MCF 10A (cell line): ENCODE measurements at regions not wholly inside any gene's neighbourhood (a gene's known extent, or its start where the extent isn't known, plus 50 kb on each side); places are given as distances from the start of the nearest gene placed in this dataset.

Experiments used
- BruUV-seq: library from RNA; stranded (reverse); fragments of 400-500 nt; replicated peaks from 2 replicates; lab custom pipeline; 2021; lab: Mats Ljungman, UMichigan
- CTCF ChIA-PET: fragments of 300-600 bp; sonication (Branson Sonifier 250); formaldehyde crosslinking; extraction: SDS; loops from one replicate; lab custom pipeline; 2021; ENCODE audit warnings: antibody characterized with exemption, inconsistent platforms; lab: Yijun Ruan, JAX
- POLR2A ChIA-PET: fragments of 300-600, 350-650 bp; sonication (Branson Sonifier 250); formaldehyde crosslinking; extraction: SDS; loops from one replicate; lab custom pipeline; 2020; ENCODE audit warnings: antibody characterized with exemption, inconsistent platforms; lab: Yijun Ruan, JAX
- DNase-seq: peaks from one replicate; pipeline ENCODE4 v3.0.0-alpha.2; 2018; ENCODE audit not compliant: unreplicated experiment
- H3K27ac Mint-ChIP-seq: one replicate; pipeline ENCODE4 v1.8.0; 2022; ENCODE audit warnings: mild to moderate bottlenecking, low read depth, mixed read lengths; ENCODE audit not compliant: unreplicated experiment
- H3K27me3 Mint-ChIP-seq: one replicate; pipeline ENCODE4 v1.8.0; 2022; ENCODE audit warnings: mixed read lengths; ENCODE audit not compliant: insufficient read depth, unreplicated experiment
- H3K36me3 Mint-ChIP-seq: one replicate; pipeline ENCODE4 v1.8.0; 2022; ENCODE audit warnings: mild to moderate bottlenecking, moderate library complexity, mixed read lengths; ENCODE audit not compliant: insufficient read depth, unreplicated experiment
- H3K4me1 Mint-ChIP-seq: one replicate; pipeline ENCODE4 v1.8.0; 2022; ENCODE audit warnings: mixed read lengths; ENCODE audit not compliant: insufficient read depth, unreplicated experiment
- H3K4me3 Mint-ChIP-seq: one replicate; pipeline ENCODE4 v1.8.0; 2022; ENCODE audit warnings: mild to moderate bottlenecking, moderate library complexity, mixed read lengths; ENCODE audit not compliant: unreplicated experiment
- H3K9me3 Mint-ChIP-seq: one replicate; pipeline ENCODE4 v1.8.0; 2022; ENCODE audit warnings: mixed read lengths; ENCODE audit not compliant: unreplicated experiment
- CTCF ChIP-seq: fragments of 200-600 bp; IDR thresholded peaks from one replicate; pipeline ENCODE4 v1.8.0; 2022; ENCODE audit warnings: antibody characterized with exemption, mild to moderate bottlenecking; ENCODE audit not compliant: unreplicated experiment
- intact Hi-C: fragments of 100-400 bp; cut with micrococcal nuclease; formaldehyde crosslinking; loops from 2 replicates; pipeline ENCODE4 v1.14.1; 2022

GRCh38 chr17:77496831-77497577 is 356.2 kb downstream of the SEC14L1 start:
- POLR2A ChIA-PET: no interaction called here
- Mint-ChIP-seq H3K27me3 (no peaks in the 10 kb centered on the region), H3K27ac (no peak overlapping the region), H3K4me1 (no peaks in the 10 kb centered on the region), H3K4me3 (no peak overlapping the region), H3K9me3 (no peaks in the 10 kb centered on the region), H3K36me3 (peaks cover 94% of the 10 kb centered on the region)
- no TSS peak for BruUV-seq
- DNase-seq: no peak
- CTCF ChIA-PET: interaction anchor here (0.5 to 4.4 kb wide), 6 partner anchors 8 to 517 kb away, joined by 3 to 50 read pairs (median 4); no protein-coding TSS in a partner anchor
- intact Hi-C loops: no loop called here
- TF ChIP-seq CTCF: no peak

- Mint-ChIP-seq H3K27ac (no peak overlapping the region), H3K27me3 (no peaks in the 10 kb centered on the region), H3K9me3 (no peaks in the 10 kb centered on the region), H3K4me3 (no peak overlapping the region), H3K36me3 (peaks cover 94% of the 10 kb centered on the region), H3K4me1 (no peaks in the 10 kb centered on the region)
- no peak for DNase-seq
- intact Hi-C loops: no loop called here
- ChIA-PET CTCF (interaction anchor here (0.7 to 4.4 kb wide), 4 partner anchors 69 to 516 kb away, joined by 3 to 50 read pairs (median 20); no protein-coding TSS in a partner anchor), POLR2A (no interaction called here)
- TF ChIP-seq CTCF: no peak
- BruUV-seq: no TSS peak
Measured at GRCh38 chr17:77497578-77497934, 356.8 kb downstream of the SEC14L1 start.

GRCh38 chr17:77498091-77498741 is 357.4 kb downstream of the SEC14L1 start:
- no peak for DNase-seq
- Mint-ChIP-seq H3K36me3 (peaks cover 94% of the 10 kb centered on the region), H3K4me3 (no peak overlapping the region), H3K9me3 (no peaks in the 10 kb centered on the region), H3K27ac (no peak overlapping the region), H3K27me3 (no peaks in the 10 kb centered on the region), H3K4me1 (no peaks in the 10 kb centered on the region)
- BruUV-seq: no TSS peak
- CTCF ChIA-PET: interaction anchor here (1.1 to 4.4 kb wide), 3 partner anchors 70 to 516 kb away, joined by 3 to 50 read pairs (median 35); no protein-coding TSS in a partner anchor
- POLR2A ChIA-PET: no interaction called here
- TF ChIP-seq CTCF: no peak
- intact Hi-C loops: no loop called here
